Fibroblast of skin of back (primary cell): ENCODE measurements at regions not wholly inside any gene's neighbourhood (a gene's known extent, or its start where the extent isn't known, plus 50 kb on each side); places are given as distances from the start of the nearest gene placed in this dataset.
"Not testable (repeated sequence)": the region's sequence is repeated elsewhere in the genome, so short reads cannot be mapped to it uniquely, and the experiment has no call there.

Experiments
- DNase-seq: peaks from one replicate; pipeline ENCODE4 v3.0.0-alpha.2; 2013

DNA sequence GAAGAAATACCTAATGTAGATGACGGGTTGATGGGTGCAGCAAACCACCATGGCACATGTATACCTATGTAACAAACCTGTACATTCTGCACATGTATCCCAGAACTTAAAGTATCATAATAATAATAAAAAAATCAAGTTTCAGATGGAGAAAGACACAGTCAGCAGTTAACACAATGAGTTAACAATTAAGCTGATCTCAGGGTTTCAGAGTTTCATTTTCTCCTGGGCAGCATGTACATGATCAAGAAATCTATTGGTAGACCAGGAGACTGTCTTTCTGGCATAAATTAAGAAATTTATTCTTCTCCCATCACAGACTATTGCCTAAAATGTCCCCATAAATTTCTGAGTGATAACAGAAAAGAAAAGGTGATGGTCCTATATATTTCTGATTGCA lies 155.3 kb downstream of the RAD51AP2 start:
- DNase-seq: no peak

DNA sequence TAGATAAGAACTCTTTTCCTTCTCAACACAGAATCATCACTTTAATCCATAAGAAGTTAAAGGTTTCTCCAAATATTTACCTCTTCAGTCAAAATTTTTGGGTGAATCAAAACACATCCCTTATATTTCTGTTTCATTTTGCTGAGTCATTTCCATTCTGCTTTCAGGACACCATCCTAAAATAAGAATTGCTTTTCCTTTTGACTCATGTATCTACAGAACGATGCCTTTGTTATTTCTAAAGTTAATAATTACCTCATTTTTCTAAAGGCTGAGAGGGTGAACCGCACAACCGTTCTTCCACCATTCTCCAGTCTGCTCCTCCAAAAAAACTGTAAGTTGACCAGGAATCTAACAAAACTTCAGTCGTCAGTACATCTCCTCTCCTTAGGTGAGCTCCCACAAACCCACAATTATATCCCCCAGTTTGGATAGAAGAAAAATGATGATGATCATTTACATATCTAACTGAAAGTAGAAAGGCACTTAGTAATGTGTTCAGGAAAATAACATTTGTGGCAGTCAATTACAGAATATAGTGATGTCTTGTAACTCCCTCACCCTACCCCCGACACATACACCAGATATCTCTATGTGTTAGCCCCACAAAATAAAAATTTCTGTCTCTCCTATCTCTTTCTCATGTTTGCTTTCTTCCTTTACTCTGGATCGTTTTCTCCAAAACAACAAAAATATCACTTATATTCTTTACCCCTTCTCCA lies 162.5 kb downstream of the RAD51AP2 start:
- peak; percentile 18 for DNase-seq

DNA sequence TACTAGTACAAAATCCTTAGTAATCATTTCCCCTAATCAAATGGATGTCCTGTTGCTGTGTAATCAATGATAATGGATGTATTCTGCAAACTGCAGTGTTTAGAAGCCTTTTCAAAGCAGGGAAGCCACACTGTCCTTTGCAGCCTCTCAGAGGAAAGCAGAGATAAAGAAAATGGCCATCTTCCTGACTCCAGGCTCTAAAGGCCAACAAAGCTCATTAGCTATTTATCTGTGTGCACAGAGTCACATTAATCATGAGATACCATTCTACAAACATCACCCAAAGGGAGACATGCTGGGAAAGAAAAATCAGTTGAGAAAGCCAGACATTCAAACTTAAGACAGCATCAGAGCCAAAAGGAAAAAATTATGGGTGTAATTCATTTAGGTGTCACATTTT lies 165.0 kb downstream of the RAD51AP2 start:
- no peak for DNase-seq

DNA sequence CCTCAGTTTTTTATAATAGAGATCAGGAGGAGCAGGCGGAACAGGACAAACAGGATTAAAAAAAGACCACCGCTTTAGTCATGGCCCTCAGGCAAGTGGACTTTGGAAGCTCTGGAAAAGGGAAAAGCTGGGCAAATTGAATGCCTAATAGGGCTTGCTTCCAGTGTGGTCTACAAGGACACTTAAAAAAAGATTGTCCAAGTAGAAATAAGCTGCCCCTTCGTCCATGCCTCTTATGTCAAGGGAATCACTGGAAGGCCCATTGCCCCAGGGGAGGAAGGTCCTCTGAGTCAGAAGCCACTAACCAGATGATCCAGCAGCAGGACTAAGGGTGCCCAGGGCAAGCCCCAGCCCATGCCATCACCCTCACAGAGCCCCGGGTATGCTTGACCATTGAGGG lies 175.5 kb downstream of the RAD51AP2 start:
- DNase-seq: not testable (repeated sequence)

DNA sequence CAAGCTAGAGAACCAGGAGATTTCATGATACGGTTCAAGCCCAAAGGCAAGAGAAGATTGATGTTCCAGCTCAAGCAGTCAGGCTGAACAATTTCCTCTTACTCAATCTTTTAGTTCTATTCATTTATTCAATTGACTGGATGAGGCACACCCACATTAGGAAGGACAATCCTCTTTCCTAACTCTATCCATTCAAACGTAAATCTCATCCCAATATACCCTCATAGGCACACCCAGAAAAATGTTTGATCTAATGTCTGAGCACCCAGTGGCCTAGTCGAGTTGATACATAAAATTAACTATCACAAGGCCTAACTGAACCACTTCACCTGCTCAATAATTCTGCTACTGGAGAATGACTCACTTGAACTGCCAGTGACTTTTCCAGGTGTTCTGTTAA lies 180.7 kb downstream of the RAD51AP2 start:
- no peak for DNase-seq

DNA sequence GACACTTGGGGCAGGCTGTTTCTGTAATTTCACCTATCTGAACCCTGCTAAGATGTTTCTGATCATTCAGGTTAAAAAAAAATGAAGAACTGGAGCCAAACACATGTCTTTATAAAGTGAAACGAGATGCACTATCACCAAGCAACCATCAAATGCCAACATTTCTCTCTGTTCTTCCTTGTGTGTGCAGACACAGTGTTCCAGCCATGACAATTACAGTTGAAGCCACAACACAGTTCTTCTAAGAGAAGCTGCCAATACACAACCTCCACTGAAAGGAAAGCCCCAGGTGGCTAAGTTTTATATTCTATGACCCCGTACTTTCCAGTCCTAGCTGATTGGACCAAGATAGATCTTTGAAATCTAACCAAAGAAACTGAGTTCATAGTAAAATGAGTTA lies 181.8 kb downstream of the RAD51AP2 start:
- no peak for DNase-seq

DNA sequence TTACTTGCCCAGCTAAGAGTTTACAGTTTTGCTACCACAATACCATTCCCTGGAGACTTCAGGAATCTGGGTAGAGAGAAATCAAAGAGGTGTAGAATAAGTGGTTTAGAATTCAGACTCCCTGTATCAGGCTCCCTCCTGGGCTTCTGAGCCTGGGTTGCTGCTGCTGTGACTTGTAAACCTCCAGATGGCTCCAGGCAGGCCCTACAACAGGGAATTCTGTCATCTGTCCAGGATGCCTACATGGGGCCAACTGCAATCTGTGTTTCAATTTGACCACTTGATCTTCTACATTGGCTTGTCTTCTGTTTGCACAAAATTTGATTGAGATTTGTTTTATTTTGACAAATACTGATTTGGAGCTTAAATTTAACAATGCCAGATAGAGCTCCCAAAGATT lies 183.9 kb downstream of the RAD51AP2 start:
- no peak for DNase-seq

DNA sequence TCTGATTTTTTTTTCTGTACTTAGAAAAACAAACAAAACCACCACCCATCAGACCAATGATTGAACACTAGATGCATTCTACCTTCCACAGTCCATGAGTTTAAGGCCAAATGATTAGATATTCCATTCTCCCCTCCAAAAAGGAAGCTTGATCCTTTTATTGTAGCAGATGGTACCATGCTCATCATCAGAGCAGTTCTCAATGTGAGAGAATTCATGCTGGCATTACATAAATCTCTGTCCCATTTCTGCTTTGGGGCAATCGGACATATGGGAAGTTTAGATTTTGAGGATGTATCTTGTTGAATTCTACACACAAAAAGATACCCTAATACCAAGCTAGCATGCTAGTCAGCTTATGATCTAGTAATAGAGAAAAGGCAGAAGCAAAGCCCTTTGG lies 186.6 kb downstream of the RAD51AP2 start:
- DNase-seq: no peak

DNA sequence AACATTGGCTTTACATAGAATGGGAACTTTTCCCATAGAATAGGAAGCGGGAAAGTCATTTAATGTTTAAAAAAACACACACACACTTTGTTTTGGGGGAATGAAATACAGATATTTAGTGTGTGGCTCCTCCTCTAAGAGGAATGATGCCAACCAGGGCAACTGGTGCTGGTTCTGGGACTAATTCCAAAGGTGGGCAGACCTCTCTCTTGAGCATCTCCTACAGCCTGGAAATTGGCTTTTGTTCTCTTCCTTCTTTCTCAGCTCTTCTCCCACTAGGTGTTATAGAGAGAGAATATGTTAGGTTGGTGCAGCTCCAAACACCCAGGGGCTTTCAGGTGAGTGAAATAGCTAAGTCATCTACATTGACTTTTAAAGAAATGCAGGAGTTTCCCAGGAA lies 190.1 kb downstream of the RAD51AP2 start:
- no peak for DNase-seq

DNA sequence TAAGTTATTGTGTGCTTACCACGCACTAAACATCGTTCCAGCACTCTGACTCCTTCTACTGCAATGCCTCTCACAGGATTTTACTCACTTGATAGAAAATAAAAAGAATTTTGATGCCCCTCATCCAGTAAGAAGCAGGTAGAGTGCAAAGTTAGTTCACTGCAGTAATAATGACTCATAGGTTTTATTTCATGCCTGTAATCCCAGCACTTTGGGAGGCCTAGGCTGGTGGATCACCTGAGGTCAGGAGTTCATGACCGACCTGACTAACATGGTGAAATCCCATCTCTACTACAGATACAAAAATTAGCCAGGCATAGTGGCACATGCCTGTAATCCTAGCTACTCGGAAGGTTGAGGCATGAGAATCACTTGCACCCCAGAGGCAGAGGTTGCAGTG lies 190.6 kb downstream of the RAD51AP2 start:
- no peak for DNase-seq

DNA sequence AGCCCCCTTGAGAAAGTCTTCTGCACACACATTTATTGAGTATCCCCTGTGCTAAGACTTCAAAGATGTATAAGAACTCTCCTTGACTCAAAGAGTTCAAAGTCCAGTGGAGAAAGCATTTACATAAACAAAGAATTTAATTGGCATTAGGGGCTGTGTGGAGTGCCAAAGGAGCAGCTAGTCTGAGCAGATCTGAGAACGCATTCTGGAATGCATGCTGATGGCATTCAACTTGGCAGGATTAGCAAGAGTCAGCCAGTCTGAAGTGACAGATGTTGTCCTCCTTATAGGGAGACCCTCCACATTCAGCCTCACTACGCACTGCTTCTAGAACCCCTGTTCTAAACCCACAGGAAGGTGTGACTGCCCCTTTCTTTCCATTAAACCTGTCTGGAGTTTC lies 191.5 kb downstream of the RAD51AP2 start:
- DNase-seq: no peak

DNA sequence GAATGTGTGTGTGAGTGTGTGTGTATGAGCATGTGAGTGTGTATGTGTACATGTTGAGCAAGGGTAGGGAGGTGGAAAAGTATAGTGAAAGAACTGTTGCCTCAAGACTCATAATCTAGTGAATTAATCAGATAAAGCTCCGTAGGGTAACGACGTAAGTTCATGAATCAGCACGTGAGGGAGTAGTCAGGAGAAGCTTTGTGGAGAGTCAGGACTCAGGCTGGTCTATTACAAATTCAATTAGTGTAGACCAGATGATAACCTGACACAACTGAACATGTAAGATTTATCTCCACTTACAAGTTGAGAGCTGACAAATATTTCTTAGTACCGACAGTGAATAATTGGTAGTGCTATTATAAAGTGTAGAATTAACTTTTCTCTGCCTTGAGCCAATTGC lies 194.5 kb downstream of the RAD51AP2 start:
- DNase-seq: no peak

DNA sequence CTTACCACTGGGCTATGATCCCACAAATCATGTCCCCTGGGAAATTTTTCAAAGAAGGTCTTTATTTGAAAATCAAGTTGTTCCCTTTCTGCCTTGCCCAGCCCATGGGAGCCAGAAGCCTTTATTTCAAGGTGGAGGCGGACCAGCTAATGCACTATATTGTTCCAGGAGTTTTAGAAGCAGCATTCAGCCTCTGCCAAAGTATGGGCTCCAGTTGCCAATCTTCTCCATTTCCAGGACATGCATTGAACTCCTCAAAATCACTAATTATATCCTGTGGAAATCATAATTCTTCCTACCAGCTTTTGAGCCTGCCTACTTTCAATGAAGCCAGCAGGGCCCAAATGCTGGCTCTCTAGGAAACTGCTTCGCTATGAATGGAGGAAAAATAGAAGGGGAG lies 195.8 kb downstream of the RAD51AP2 start:
- no peak for DNase-seq

DNA sequence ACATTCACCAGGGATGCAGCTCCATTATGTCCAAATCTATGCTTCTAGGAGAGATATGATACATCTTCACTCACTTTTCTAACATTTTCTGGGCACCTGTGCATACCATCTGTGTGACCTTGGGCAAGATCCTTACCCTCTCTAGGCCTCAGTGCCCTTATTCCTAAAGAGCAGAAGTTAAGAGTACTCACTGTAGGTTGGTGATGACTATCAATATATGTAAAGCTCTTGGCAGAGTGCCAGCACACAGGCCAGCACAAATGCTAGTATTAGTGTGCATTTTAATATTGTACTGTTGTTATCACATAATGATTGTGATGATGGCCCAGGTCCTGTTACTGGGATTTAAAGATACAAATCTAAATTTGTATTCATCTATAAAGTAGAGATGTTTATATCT lies 199.2 kb downstream of the RAD51AP2 start:
- no peak for DNase-seq

DNA sequence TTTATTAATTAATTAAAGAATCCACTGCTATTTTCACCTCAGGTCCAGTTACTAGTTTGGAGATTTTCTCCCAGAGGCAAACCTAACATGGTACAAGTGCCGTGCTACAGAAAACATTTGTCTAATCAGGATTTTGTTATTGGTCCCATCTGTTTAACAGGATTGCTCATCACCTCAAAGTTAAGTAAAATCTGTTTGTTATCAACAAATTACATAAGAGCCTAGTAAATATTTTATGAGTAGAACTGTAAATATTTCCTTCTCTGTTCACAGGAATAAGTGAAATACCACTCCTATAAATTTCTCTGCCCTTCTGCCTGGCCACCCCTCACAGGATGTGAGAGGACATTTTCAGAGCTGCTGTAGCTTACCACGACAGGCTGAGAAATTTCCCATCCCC lies 200.2 kb downstream of the RAD51AP2 start:
- DNase-seq: no peak

DNA sequence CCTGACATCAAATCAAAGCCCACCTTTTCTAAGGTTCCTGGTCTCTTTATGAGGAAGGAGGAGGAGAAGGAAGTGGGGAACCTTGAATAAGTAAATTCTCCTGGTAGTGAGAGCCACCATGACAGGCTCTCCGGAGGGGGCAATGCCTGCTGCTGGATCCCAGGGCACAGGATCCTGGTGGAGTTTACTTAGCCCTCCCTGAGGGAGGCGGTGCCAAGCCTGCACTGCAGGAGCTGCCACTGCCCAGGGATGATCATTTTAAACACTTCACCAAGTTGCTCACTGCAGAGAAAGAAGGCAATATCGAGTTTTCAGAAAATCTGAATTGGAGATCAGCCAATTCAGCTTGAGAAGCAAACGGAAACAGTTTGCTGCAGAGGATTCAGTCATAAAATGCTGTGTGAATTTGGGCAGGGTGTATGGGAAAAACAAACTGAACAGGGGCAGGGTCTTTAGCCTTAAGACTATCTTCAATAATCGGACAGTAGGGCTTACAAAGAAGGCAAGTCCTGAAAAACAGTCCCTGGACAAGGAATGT lies 200.7 kb downstream of the RAD51AP2 start:
- no peak for DNase-seq

DNA sequence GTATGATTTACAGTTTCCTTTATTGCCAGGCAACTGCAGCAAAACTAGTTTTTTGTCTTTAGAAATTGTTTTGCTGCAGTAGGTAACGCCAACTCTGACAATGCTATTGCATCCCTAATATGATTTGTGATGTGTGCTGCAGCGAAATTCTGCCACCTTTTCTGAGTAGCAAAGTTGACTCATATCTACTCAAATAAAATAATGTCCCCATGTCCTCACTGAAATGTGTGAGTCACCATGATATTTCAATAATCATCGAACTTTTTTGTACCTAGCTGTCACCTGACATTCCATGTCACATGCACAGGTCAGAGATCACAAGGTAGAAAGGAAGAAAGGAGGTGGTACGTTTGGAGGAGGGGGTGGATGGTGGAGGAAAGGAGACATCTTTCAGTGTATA lies 205.0 kb downstream of the RAD51AP2 start:
- no peak for DNase-seq

DNA sequence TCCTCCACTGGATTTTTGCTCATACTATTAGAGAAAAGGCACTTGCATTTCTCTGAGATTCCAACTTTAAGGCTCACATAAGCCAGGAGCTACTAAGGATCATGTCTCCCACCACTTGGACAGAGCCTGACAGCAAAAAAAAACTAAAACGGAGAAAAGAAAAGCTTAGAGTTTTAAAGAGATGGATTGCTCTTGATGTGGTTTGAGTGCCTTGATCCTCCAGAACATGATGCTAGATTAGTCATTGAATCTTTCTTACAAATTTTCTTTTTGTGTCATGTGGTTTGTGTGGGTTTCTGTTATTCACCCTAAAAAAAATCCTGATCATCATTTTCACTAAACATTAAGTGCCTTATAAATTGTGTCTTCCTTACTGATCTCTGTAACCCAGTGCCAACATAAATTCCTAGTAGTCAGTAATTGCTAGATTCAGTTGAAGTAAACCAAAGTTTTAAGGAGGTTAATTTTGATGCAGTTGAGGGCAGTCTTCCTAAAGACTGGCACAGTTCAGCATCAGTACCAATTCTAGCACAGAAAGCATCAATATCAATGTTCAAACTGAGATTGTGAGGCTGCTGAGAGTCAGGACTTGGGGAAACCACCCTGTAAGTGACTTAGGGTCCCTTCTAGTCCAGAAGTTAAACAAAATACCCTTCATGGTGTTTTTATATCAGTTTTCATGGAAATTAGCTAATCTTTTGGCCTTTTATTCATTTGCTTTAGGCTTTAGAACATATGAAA lies 206.3 kb downstream of the RAD51AP2 start:
- peak; percentile 36 for DNase-seq

DNA sequence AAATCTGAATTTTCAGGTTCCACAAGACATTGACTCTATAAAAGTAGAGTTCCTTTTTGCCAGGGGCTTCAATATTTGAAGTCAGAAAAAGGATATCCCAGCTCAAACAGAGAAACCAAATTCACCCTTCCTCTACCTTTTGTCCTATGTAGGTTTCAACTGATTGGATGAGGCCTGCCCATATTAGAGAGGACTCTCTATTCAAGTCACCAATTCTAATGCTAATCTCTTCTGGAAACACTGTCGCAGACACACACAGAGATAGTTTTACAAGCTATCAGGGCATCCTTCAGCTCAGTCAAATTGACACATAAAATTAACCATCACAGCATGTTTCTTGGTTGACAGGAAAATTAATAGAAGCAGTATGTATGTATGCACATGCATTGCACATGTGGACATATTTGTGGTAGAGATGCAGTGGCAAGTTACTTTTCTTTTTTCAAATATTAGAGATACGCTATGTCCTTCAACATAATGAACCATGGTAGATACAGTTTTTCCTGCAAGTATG lies 207.1 kb downstream of the RAD51AP2 start:
- no peak for DNase-seq

DNA sequence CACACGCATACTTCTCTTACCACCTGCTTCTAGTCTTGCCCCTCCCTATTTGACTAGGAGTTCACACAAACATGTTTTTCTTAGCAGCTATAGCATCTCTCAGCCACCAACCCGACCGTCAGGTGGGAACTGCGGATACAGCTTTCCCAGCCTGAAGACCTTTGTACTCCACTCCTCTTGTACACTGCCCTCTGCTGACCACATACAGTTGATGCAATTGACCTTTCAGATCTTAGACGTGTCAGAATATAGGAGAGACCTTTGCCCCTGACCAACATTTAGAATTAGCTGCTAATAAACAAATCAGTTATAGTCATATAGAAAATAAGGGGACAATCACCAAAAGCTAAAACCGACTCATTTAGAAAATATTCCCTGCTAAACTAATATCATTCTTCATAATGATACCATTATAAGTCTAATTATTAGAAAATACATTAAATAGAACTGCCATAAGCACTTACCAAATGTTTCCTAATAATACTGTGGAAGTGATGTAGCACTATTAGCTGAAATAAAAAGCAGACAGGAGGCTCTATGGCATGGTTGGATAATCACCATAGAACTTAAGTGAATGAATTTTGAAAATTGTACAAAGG lies 208.4 kb downstream of the RAD51AP2 start:
- peak; percentile 65 for DNase-seq

DNA sequence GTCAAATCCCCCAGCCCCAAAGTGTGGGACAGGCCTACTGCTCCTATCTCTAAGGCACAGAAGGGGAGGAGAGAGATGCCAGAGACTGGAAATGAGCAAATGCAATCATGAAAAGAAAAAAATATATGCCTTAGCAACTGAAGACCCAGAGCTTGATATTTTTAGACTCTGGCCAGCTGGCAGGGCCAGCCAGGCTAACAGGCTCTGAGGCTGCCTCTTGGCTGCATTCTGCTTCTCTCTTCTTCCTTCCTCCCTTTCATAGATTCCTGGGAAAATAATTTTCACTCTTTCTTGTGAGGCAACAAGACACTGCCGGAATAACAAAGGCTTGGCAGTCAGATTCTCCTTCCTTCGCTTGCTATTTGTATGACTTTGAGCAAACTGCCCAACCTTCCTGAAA lies 209.1 kb downstream of the RAD51AP2 start:
- no peak for DNase-seq

DNA sequence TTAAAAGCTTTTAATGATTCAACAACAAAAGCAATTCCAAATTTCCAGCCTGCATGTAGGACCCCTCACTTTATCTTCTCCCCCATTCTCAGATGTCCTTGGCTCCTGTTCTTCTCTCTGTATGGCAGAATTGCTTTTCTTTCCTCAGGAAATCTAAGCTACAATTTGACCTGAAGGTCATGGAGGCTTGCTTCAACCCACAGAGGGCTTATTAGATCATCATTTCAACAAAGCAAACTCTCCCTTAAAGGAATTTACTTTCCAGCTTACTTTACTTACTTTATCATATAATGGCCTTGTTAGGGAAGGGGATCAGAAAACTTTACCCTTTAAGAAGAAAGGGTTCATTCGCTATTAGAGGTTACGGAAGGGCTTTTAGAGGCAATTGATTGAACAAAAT lies 211.5 kb downstream of the RAD51AP2 start:
- DNase-seq: no peak

DNA sequence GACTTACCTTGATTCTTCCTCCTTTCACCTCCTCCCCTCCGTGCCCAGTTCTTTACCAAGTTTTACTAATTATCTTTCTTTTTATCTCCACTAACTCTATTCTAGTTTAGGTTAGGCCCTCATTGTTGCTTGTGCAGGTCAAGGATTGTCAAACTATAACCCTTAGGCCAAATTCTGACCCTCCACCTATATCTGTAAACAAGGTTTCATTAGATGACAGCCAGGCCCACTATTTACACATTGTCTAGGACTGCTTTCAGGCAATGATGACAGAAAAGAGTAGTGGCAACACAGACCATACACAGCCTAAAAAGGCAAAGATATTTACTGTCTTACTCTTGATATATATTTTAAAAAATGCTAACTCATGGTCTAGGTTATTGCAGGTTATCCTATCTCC lies 212.0 kb downstream of the RAD51AP2 start:
- no peak for DNase-seq

DNA sequence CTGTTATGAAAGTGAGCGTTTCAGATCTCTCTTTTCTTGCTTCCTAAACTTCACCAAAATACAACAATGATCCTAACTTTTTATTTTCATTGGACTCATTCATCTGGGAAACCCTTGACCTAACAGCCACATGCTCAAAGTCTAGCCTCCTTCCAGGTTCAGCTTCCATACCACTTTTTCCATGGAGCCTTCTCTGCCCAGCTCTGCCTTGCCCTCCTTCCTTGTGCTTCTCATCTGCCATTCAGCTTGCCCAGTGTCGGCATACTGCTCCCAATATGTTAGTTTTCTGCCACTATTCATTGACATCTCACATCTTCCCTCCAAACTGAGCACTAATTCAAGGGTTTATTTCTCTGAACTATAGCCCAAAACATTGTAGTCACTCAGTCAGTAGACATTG lies 214.7 kb downstream of the RAD51AP2 start:
- peak; percentile 62 for DNase-seq
